22Rv1 (cell line): ENCODE measurements at regions not wholly inside any gene's neighbourhood (a gene's known extent, or its start where the extent isn't known, plus 50 kb on each side); places are given as distances from the start of the nearest gene placed in this dataset.

Experiments used
- CTCF ChIP-seq: fragments of 450-650 bp; IDR thresholded peaks from 2 replicates; pipeline ENCODE4 v1.5.1; 2017; ENCODE audit warnings: mild to moderate bottlenecking
- ZFX ChIP-seq: fragments of 450-650 bp; IDR thresholded peaks from 2 replicates; pipeline ENCODE4 v1.6.1; 2017; ENCODE audit warnings: antibody characterized with exemption, borderline replicate concordance

- TF ChIP-seq CTCF (no peak), ZFX (no peak)
Observed at GRCh38 chr5:5906778-5907177, 471.6 kb downstream of the MED10 start.
